H1 (cell line): ENCODE measurements at regions not wholly inside any gene's neighbourhood (a gene's known extent, or its start where the extent isn't known, plus 50 kb on each side); places are given as distances from the start of the nearest gene placed in this dataset.

Experiments used
- ASH2L ChIP-seq: fragments of 200-600, 300-600 bp; sonication (generic); IDR thresholded peaks from one replicate; pipeline ENCODE4 v1.7.1; 2017; ENCODE audit warnings: low read length
- ATF2 ChIP-seq: IDR thresholded peaks from 2 replicates; pipeline ENCODE4 v1.6.1; 2012; ENCODE audit warnings: low read length, inconsistent platforms
- JUN ChIP-seq: IDR thresholded peaks from 2 replicates; pipeline ENCODE4 v1.6.1; 2011; ENCODE audit warnings: low read depth, mild to moderate bottlenecking, improper control_type of control experiment, low read length
- JUND ChIP-seq: IDR thresholded peaks from 2 replicates; pipeline ENCODE4 v1.6.1; 2011; ENCODE audit warnings: mild to moderate bottlenecking, improper control_type of control experiment, low read length

GRCh38 chr14:66300886-66301285, 185.3 kb upstream of the CCDC196 start (continued):
- no peak for TF ChIP-seq ATF2
- no peak for TF ChIP-seq ASH2L
- TF ChIP-seq JUN: no peak
- no peak for TF ChIP-seq JUND
